Fibroblast of villous mesenchyme (primary cell): ENCODE measurements at regions not wholly inside any gene's neighbourhood (a gene's known extent, or its start where the extent isn't known, plus 50 kb on each side); places are given as distances from the start of the nearest gene placed in this dataset.
A peak's percentile ranks its signal among the peaks of the same experiment; 100 is the strongest.

Experiments used
- DNase-seq: peaks from one replicate; pipeline ENCODE4 v3.0.0-alpha.2; 2010; ENCODE audit warnings: low read depth
- H3K4me3 ChIP-seq: 2 replicates; pipeline ENCODE4 v1.5.1; 2011; ENCODE audit warnings: low read depth, mild to moderate bottlenecking, low read length
- TF ChIP-seq, protein P1 (sequence below): IDR thresholded peaks from 2 replicates; pipeline ENCODE4 v1.5.1; 2012; ENCODE audit warnings: low read depth, mild to moderate bottlenecking, low read length; ENCODE audit not compliant: insufficient read depth

DNA sequence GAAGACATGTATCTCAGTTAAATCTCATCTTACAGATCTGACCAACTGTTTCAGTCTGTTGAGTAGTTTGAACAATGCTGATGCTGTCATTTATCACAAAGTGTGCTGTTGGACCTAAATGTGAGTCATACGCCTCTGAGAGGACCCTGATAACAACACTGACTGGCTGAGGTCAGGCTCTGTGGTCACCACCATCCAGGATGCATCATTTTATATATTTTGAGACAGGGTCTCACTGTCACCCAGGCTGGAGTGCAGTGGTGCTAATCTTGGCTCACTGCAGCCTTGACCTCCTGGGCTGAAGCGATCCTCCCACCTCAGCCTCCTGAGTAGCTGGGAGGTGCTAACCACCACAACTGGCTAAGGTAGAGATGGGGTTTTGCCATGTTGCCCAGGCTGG, 181.0 kb upstream of the RGS6 start:
- TF ChIP-seq, protein P1, sequence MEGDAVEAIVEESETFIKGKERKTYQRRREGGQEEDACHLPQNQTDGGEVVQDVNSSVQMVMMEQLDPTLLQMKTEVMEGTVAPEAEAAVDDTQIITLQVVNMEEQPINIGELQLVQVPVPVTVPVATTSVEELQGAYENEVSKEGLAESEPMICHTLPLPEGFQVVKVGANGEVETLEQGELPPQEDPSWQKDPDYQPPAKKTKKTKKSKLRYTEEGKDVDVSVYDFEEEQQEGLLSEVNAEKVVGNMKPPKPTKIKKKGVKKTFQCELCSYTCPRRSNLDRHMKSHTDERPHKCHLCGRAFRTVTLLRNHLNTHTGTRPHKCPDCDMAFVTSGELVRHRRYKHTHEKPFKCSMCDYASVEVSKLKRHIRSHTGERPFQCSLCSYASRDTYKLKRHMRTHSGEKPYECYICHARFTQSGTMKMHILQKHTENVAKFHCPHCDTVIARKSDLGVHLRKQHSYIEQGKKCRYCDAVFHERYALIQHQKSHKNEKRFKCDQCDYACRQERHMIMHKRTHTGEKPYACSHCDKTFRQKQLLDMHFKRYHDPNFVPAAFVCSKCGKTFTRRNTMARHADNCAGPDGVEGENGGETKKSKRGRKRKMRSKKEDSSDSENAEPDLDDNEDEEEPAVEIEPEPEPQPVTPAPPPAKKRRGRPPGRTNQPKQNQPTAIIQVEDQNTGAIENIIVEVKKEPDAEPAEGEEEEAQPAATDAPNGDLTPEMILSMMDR, result no peak
- no peak for DNase-seq
- no peak overlapping the region for H3K4me3 ChIP-seq

DNA sequence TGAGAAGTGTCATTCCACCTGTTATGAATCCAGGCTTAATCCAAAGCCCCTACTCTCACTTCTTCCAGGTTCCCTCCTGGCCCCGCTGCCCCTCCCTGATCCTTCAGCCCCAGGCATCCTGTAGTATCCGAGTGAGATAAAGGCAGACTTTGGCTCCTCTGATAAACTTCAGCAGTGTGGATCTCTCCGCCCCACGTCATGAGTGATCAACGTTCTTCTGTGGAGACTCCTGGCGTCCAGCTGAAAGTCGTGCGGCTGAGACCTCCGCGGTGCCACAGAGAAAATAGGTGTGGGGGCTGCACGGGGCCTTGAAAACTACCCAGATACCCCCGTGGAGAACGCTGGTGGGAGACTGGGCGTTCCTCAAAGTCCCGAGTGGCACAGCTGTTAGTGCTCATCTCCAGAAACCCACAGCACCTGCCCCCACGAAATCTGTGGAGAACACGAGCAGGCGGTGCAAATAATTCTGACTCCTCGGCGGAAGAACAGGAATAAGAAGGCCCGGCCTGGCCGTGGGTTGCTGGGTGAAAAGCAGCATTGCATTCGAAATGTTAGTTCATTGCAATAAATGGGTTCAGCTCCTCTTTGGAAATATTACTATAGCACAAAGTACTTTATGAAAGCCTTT, 180.0 kb upstream of the RGS6 start:
- TF ChIP-seq, protein P1, result no peak
- no peak overlapping the region for H3K4me3 ChIP-seq
- no peak for DNase-seq

DNA sequence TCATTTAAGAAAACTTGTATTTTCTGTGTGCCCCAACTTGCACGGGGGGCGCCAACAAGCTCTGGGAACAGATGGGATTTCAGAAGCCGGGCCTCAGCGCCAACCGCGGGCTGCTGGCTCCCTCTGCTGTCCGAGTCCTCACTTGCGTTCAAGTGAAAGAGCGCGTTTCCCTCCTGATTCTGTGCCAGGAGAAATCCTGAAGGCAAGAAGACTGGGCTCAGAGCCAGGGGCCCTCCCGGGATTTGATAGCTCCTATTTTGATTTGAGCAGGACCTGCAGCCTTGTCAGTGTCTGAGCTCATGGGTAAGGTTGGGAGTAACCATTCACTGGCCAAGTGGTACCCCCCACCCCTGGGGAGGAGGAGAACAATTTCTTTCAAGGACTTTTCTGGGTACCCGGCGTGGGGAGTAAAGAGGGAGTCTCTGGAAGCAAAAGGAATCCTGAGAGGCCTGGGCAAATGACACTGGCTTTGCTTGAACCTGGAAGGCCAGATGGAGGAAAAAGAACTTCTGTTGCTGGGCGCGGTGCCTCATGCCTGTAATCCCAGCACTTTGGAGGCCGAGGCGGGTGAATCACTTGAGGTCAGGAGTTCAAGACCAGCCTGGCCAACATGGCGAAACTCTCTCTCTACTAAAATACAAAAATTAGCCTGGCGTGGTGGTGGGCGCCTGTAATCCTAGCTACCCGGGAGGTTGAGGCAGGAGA, 179.0 kb upstream of the RGS6 start:
- TF ChIP-seq, protein P1, result peak; percentile 95
- peak; percentile 87 for DNase-seq
- H3K4me3 ChIP-seq, result peak overlapping the region; percentile 30

DNA sequence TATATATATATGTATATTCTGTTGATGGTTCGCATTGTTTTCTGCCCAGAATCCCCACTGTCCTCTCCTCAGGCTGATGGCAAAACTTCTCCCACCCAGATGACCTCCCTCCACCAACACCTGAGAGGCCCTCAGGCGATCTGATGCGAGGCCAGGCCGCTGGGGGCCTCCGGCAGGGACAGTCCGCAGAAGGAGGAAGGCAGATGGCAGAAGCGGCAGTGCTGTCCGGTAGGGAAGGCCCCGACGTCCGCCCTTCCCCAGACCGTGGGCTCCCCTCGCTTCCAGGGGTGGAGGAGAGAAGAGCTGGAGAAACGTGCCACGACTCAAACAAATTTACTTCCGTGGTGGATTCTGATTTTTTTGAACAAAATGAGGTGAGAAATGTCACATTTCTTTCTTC, 178.3 kb upstream of the RGS6 start:
- no peak for DNase-seq
- H3K4me3 ChIP-seq, result no peak overlapping the region
- TF ChIP-seq, protein P1, result no peak

DNA sequence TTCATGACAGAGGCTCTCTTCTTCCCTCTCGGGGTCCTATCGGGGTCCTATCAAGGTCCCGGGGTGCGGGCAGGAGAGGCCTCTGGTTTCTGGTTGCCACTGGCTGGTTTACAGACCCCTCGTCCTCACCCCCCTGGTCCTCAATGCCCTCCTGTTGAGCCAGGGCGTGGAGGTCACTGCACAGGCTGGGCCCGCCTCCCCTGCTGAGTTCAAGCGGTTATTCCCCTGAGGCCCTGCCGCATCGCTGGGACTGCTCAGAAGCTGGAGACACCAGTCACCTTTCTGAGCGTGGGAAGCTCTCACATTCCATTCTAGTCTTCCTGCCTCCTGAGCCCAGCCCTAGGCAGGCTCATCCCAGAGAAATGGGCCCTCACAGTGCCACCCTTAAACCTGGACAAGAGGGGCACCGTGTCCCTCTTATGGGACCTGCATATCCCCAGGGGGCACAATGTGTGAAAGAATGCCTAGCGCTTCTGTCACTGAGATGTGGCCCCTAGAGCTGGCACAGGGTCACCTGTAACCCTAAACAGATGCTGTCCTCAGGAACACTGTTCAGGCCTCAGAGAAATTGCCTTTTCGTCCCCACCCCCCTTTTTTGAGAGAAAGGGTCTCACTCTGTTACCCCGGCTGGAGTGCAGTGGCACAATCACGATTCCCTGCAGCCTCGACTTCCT, 177.7 kb upstream of the RGS6 start:
- H3K4me3 ChIP-seq, result no peak overlapping the region
- TF ChIP-seq, protein P1, result no peak
- no peak for DNase-seq

DNA sequence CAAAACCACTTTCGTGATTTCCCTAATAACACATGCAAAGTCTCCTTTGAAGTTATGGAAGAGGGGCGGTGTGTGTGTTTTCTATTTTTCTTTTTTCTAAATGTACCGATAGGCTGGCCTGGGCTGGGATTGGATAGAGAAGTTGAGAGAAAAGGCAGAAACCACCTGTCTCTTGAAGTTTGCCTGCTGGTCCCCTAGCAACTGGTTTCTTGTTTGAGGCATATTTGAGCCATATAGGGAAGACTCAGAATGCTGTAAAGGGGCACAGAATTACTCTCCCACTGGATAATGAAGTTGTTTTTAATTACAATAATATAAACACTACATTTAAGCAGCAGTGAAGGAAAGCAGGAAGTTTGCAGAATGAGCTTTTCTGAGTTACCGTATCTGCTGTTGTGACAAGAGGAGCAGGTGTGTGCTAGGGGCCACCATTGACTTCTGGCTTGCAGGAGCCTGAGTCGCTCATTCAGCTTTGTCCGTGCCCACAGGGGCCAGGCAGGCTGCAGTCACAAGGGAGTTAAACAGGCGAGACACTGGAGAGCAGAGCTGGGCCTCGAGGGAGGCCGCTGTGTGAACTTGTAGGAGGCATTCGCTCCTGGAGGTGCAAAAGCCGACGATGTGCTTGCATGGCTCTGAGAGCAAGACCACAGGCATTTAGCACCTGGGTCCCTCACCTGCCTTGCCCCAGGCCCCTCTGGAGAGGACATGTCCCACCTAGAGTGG, 173.8 kb upstream of the RGS6 start:
- DNase-seq, result no peak
- TF ChIP-seq, protein P1, result no peak
- no peak overlapping the region for H3K4me3 ChIP-seq
